ENCODE measurements at regions not wholly inside any gene's neighbourhood (a gene's known extent, or its start where the extent isn't known, plus 50 kb on each side); places are given as distances from the start of the nearest gene placed in this dataset.

- DNase-seq (ENCODE audit: low read depth in 2 of 2) = no peak
These were observed 248.3 kb upstream of the CIBAR2 start for GRCh38 chr16:85360323-85361277.

- DNase-seq (ENCODE audit: low read depth in 2 of 2) = no peak
These were observed 249.3 kb upstream of the CIBAR2 start for GRCh38 chr16:85361441-85362118.

GRCh38 chr16:85362443-85362842 lies 250.2 kb upstream of the CIBAR2 start:
- no peak for DNase-seq (ENCODE audit: low read depth in 2 of 2)

DNA sequence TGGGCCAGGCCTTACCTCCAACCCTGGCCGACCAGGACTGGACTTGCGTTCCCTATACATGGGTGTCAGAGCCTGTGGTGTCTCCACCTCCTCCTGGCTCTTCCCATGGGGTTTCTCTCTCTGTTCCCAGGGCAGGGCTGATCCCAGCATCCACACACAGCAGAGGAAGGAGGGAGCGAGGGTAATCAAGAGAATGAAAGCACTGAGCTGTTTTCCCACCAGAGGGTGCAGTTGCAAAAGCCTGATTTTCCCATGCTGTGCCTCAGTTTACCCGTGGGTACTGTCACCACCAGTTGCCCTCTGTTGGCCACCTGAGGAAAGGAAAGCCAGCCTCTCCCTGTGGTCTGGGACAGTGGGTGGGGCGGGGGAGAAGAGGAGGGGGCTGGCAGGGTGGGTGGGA lies 249.7 kb upstream of the GSE1 start:
- no peak for DNase-seq (ENCODE audit: low read depth in 2 of 2)

- peak; percentile 88 for DNase-seq (ENCODE audit: low read depth in 2 of 2)
These were observed 249.2 kb upstream of the GSE1 start for GRCh38 chr16:85363881-85364280.

DNA sequence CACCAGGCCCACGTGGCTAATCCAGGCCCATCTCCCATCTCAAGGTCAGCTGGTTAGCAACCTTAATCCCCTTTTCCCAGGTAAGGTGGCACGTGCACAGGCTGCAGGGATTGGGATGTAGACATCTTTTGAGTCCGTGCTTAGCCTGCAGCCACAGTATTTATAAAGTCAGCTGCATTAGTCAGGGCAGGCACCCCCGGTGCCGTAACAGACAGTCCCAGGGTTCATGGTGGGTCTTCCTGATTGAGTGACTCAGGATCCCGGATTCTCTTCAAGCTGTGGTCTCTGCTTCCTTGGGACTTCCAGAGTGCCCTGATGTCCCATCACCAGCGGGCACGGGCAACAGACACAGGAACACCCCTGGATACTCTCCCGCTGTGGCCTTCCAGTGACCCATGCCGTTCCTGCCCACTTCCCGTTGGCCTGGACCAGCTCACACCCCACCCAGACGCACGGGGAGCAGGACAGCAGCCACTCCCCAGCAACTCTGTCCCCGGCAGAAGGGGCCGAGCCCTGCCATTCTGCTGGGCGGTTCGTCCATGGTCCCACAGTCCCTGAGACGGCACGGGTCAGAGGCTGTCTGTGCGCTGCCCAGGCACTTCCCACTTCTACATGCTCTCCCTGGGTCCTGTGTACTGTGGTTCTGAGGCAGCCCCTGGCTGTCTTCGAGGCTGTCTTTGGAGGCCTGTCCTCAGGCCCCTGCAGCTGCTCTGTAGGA lies 248.6 kb upstream of the GSE1 start:
- DNase-seq (ENCODE audit: low read depth in 2 of 2) = no peak

- DNase-seq (ENCODE audit: low read depth in 2 of 2) = no peak
These were observed 248.0 kb upstream of the GSE1 start for GRCh38 chr16:85365120-85365519.

DNA sequence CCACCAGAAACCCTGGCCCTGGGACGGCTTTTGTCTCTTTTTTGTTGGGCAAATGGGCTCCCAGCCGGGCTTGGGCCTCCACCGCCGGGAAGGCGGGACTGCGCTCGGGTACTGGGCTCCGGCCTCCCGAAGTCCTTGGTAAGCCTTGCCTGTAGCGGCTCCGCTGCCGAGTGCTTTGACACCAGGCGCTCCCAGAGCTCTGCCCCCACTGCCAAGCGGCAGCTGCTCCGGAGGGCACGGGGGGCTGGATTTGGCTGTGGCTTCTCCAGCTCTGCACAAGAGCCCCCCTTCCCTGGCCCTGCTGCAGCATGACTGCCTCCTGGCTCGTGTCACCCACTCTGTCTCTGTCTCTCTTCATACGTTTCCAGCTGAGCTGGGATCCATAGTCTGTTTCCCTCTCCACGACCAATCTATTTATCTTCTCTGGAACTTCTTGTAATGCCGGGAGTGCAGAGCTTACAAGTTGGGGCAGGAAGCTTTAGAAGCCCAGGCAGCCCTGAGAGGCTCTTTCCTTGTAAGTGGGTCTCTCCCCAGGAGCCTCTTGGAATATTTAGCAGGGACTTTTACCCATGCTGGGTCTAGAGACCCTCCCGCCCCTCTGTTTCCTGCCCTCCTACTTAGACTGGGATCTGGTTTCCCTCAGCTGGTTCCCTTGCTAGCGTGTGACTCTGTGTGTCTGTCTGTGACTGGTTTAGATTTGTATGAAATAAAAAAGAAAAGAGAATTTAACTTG lies 246.9 kb upstream of the GSE1 start:
- DNase-seq (ENCODE audit: low read depth in 2 of 2) = no peak

- no peak for DNase-seq (ENCODE audit: low read depth in 2 of 2)
These were observed 245.6 kb upstream of the GSE1 start for GRCh38 chr16:85367485-85367884.

- no peak for DNase-seq (ENCODE audit: low read depth in 2 of 2)
These were observed 244.1 kb upstream of the GSE1 start for GRCh38 chr16:85369060-85369459.

DNA sequence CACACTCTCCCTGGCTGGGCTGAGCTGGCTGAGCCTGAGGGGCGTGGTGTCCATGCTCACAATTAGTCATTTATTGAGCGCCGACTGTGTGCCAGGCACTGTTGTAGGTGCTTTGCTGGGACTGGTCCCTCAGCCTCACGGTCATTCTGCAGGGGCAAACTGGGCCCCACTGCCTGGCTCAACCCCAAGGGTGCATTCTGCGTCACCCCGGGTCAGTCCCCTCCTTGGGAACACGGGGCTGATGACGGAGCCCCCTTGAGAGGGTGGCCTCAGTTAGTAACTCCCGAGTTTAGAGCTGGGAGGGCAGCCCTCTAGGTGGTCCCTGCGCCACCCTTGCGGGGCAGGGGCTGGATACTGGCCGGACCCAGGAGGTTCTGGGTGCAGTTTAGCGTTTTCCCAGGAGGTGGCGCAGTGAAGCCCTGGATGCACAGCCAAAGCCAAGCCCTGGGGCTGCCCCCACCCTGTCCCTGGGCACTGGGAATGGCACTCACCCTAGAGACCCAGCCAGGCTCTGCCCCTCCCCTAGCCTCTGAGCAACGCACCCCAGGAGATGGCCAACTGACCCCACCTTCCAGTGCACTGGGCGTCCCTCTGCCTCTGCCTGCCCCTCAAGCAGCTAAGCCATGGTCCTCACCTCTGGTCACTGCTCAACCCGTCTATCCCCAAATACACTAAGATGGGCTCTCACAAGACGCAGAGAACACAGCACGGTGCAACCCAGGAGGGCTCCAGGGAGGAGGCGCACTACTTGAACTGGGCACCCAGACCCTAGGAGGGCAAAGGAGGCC lies 243.2 kb upstream of the GSE1 start:
- no peak for DNase-seq (ENCODE audit: low read depth in 2 of 2)

DNA sequence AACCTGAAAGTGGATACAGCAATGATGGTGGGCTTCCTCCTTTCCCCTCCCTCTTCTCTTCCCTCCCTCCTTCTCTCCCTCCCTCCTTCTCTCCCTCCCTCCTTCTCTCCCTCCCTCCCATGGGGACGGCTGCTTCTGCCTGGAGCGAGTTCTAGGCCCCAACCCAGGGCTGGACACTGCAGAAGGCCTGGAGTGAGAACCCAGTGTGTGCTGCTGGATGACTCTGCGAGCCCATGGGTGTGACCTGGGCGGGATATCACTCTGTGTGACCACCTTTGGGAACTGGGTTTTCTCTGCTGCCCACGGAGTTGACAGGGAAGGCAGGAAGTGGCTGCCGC lies 242.6 kb upstream of the GSE1 start:
- no peak for DNase-seq (ENCODE audit: low read depth in 2 of 2)

GRCh38 chr16:85370881-85371651 lies 242.1 kb upstream of the GSE1 start:
- DNase-seq (ENCODE audit: low read depth in 2 of 2) = no peak

GRCh38 chr16:85371948-85372347 lies 241.2 kb upstream of the GSE1 start:
- no peak for DNase-seq (ENCODE audit: low read depth in 2 of 2)

- no peak for DNase-seq (ENCODE audit: low read depth in 2 of 2)
These were observed 240.3 kb upstream of the GSE1 start for GRCh38 chr16:85372627-85373372.

DNA sequence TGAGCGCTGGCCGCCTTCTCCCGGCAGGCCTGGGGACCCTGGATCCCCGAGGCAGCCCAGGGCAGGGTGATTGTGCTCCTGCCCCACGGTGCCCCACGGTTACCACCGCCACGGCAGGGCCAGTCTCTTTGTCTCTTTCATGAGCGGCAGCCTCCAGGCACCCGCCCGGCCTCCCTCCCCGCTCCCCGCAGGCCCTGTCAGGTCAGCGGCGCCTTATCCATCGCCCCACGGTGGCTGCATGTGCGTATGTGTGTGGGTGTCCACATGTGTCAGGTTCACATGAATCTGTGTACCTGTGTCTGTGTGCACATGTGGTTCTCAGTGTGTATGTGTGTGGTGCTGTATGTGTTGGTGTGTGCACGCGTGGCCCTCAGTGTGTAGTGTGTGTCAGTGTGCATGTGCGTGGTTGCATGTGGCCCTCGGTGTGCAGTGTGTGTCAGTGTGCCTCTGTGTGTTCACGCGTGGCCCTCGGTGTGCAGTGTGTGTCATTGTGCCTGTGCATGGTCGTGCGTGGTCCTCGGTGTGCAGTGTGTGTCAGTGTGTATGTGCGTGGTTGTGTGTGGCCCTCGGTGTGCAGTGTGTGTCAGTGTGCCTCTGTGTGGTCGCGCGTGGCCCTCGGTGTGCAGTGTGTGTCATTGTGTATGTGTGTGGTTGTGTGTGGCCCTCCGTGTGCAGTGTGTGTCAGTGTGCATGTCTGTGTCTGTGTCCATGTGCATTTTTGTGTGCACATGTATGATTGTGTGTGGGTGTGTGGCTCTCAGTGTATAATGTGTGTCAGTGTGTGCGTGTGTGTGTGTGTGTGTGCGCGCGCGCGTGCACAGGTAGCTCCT lies 239.2 kb upstream of the GSE1 start:
- DNase-seq (ENCODE audit: low read depth in 2 of 2) = no peak

- DNase-seq (ENCODE audit: low read depth in 2 of 2) = no peak
These were observed 238.6 kb upstream of the GSE1 start for GRCh38 chr16:85374571-85374872.

GRCh38 chr16:85375282-85375681 lies 237.8 kb upstream of the GSE1 start:
- no peak for DNase-seq (ENCODE audit: low read depth in 2 of 2)

Data from fibroblast of skin of left quadriceps (primary cell).